GM12878 (cell line): ENCODE measurements at regions not wholly inside any gene's neighbourhood (a gene's known extent, or its start where the extent isn't known, plus 50 kb on each side); places are given as distances from the start of the nearest gene placed in this dataset.

Experiments used
- ATAC-seq: fragments of 200-7000 bp; cut with Tn5 transposase; 3 replicates; pipeline ENCODE4 v1.9.1; 2020; ENCODE audit warnings: mild to moderate bottlenecking, moderate library complexity
- BruUV-seq: library from RNA; stranded (reverse); fragments of 400-500 nt; replicated peaks from 2 replicates; lab custom pipeline; 2021; lab: Mats Ljungman, UMichigan
- CTCF ChIA-PET: fragments of 300-600 bp; sonication (Branson Sonifier 250); formaldehyde crosslinking; extraction: SDS; loops from one replicate; lab custom pipeline; 2021; ENCODE audit warnings: inconsistent platforms; lab: Yijun Ruan, JAX
- POLR2A ChIA-PET: fragments of 350-600 bp; formaldehyde crosslinking; extraction: SDS; loops from one replicate; lab custom pipeline; 2021; ENCODE audit warnings: inconsistent platforms; lab: Charles Lee
- RAD21 ChIA-PET: fragments of 300-600 bp; sonication (Branson Sonifier 250); formaldehyde crosslinking; loops from one replicate; lab custom pipeline; 2023; ENCODE audit warnings: antibody characterized with exemption; ENCODE audit not compliant: unreplicated experiment; lab: Charles Lee
- SMC1A ChIA-PET: fragments of 300-600 bp; sonication (Branson Sonifier 250); formaldehyde crosslinking; loops from one replicate; lab custom pipeline; 2023; ENCODE audit not compliant: unreplicated experiment, uncharacterized antibody; lab: Charles Lee
- DNase-seq: peaks from one replicate; pipeline ENCODE4 v3.0.0-alpha.2; 2011; ENCODE audit warnings: low read depth, low spot score
- FAIRE-seq: peaks from 3 replicates; lab custom pipeline; 2011; peaks lifted over from hg19 to GRCh38; lab: Jason Lieb, UNC
- H2AFZ ChIP-seq: 2 replicates; pipeline ENCODE4 v1.6.0; 2011; ENCODE audit warnings: low read depth, low read length, control low read depth; ENCODE audit not compliant: control insufficient read depth
- H3K27ac ChIP-seq: 2 replicates; pipeline ENCODE4 v1.5.1; 2011; ENCODE audit warnings: control low read depth; ENCODE audit not compliant: control insufficient read depth, insufficient read depth
- H3K27me3 ChIP-seq, 2 experiments: replicated peaks in 1 of 2; 2 replicates each; pipeline versions ENCODE4 v1.6.0 to v1.6.1; 2011; ENCODE audit warnings: low read length in 1 of 2; ENCODE audit not compliant: control insufficient read depth in 2 of 2, insufficient read depth in 2 of 2
- H3K36me3 ChIP-seq, 2 experiments: 2 replicates each; pipeline ENCODE4 v1.5.1; 2011; ENCODE audit warnings: low read length in 1 of 2; ENCODE audit not compliant: control insufficient read depth in 2 of 2, insufficient read depth in 2 of 2
- H3K4me1 ChIP-seq: 2 replicates; pipeline ENCODE4 v1.6.1; 2011; ENCODE audit warnings: mild to moderate bottlenecking, low read length, moderate library complexity, mixed read lengths; ENCODE audit not compliant: control insufficient read depth, insufficient read depth
- H3K4me2 ChIP-seq: 2 replicates; pipeline ENCODE4 v1.6.0; 2011; ENCODE audit warnings: control low read depth; ENCODE audit not compliant: control insufficient read depth, insufficient read depth
- H3K4me3 ChIP-seq: fragments of 200-600 bp; sonication (generic); 2 replicates; pipeline ENCODE4 v1.5.1; 2016
- H3K79me2 ChIP-seq: 2 replicates; pipeline ENCODE4 v1.6.0; 2011; ENCODE audit warnings: low read length; ENCODE audit not compliant: control insufficient read depth, insufficient read depth
- H3K9ac ChIP-seq: 2 replicates; pipeline ENCODE4 v1.8.0; 2011; ENCODE audit warnings: low read length, control low read depth, mixed read lengths; ENCODE audit not compliant: control insufficient read depth, insufficient read depth
- H3K9me3 ChIP-seq: replicated peaks from 3 replicates; pipeline ENCODE4 v1.5.1; 2011; ENCODE audit warnings: mild to moderate bottlenecking, low read length; ENCODE audit not compliant: control insufficient read depth, insufficient read depth
- H4K20me1 ChIP-seq: 2 replicates; pipeline ENCODE4 v1.6.0; 2011; ENCODE audit not compliant: control insufficient read depth, insufficient read depth
- ATF7 ChIP-seq: fragments of 450-650 bp; IDR thresholded peaks from 2 replicates; pipeline ENCODE4 v1.6.1; 2016; ENCODE audit warnings: low read depth, mild to moderate bottlenecking
- CBX5 ChIP-seq: sonication (generic); IDR thresholded peaks from 2 replicates; pipeline ENCODE4 v1.6.1; 2016; ENCODE audit warnings: low read depth, moderate library complexity, mild to moderate bottlenecking, inconsistent platforms
- ELK1 ChIP-seq: IDR thresholded peaks from 2 replicates; pipeline ENCODE4 v1.6.1; 2012; ENCODE audit warnings: low read depth, low read length, improper control_type of control experiment
- IRF5 ChIP-seq: fragments of 450-650 bp; IDR thresholded peaks from 2 replicates; pipeline ENCODE4 v1.6.1; 2017; ENCODE audit warnings: borderline replicate concordance
- RB1 ChIP-seq: fragments of 450-650 bp; formaldehyde crosslinking; IDR thresholded peaks from 2 replicates; pipeline ENCODE4 v1.6.1; 2017; ENCODE audit warnings: mild to moderate bottlenecking, borderline replicate concordance
- SRF ChIP-seq, 2 experiments: IDR thresholded peaks; 2 replicates each; pipeline ENCODE4 v1.6.1; 2011; ENCODE audit warnings: low read depth in 2 of 2, low read length in 2 of 2, mild to moderate bottlenecking in 1 of 2, moderate library complexity in 1 of 2
- TBL1XR1 ChIP-seq: IDR thresholded peaks from 2 replicates; pipeline ENCODE4 v1.6.1; 2012; ENCODE audit warnings: low read depth, low read length, improper control_type of control experiment
- WGBS: methylation state at CpG from one replicate; pipeline ENCODE4 v1.1.6; 2016; ENCODE audit warnings: low lambda C conversion rate; ENCODE audit not compliant: insufficient replicate concordance, insufficient coverage; ENCODE audit errors: missing lambda C conversion rate; 5-methylcytosine and 5-hydroxymethylcytosine counted together
- in situ Hi-C: fragments of 300-500 bp; cut with MboI; formaldehyde crosslinking; loops from 9 replicates; pipeline ENCODE4 v1.14.3; 2018; ENCODE audit warnings: mixed read lengths
- intact Hi-C: fragments of 100-400 bp; cut with micrococcal nuclease; formaldehyde crosslinking; loops from one replicate; pipeline ENCODE4 v1.14.2; 2022; ENCODE audit not compliant: unreplicated experiment

GRCh38 chr19:56964410-56964920 lies 123.9 kb upstream of the PEG3 start:
- in situ Hi-C loops (no loop called here), intact Hi-C loops (no loop called here)
- Histone ChIP-seq H3K27ac (no peak overlapping the region), H3K4me2 (no peak overlapping the region), H2AFZ (no peak overlapping the region), H4K20me1 (no peaks in the 10 kb centered on the region), H3K4me1 (no peaks in the 10 kb centered on the region), H3K27me3 (no peaks in the 10 kb centered on the region), H3K36me3 (no peaks in the 10 kb centered on the region), H3K9ac (no peak overlapping the region), H3K79me2 (no peaks in the 10 kb centered on the region), H3K9me3 (no peaks in the 10 kb centered on the region; the same call in 2 of the 3 replicates), H3K4me3 (no peak overlapping the region)
- TF ChIP-seq CBX5: no peak
- TF ChIP-seq IRF5: no peak
- no peak for TF ChIP-seq ELK1
- TF ChIP-seq RB1: no peak
- no peak for TF ChIP-seq TBL1XR1
- no peak for TF ChIP-seq SRF (IDR thresholded peaks at IDR 0.05; ENCODE audit: low read depth in 2 of 2, low read length in 2 of 2)
- no peak for TF ChIP-seq ATF7
- FAIRE-seq (no peak), ATAC-seq (no peak), DNase-seq (no peak)
- WGBS: 37% methylated on average over 8 of the region's 8 CpGs
- CTCF ChIA-PET: no interaction called here
- SMC1A ChIA-PET: no interaction called here
- no TSS peak for BruUV-seq
- POLR2A ChIA-PET: no interaction called here
- RAD21 ChIA-PET: no interaction called here
